Right ventricle myocardium inferior (tissue), 1 donor: ENCODE measurements at regions not wholly inside any gene's neighbourhood (a gene's known extent, or its start where the extent isn't known, plus 50 kb on each side); places are given as distances from the start of the nearest gene placed in this dataset.
A peak's percentile ranks its signal among the peaks of the same experiment; 100 is the strongest.

Source experiments
- ATAC-seq: fragments of 200-7000 bp; cut with Tn5 transposase; one replicate; pipeline ENCODE4 v1.9.1; 2020; ENCODE audit warnings: mild to moderate bottlenecking, moderate library complexity
- DNase-seq: peaks from one replicate; pipeline ENCODE4 v3.0.0; 2021; ENCODE audit errors: missing footprints
- intact Hi-C: fragments of 100-400 bp; cut with DNase I; formaldehyde crosslinking; loops from one replicate; pipeline ENCODE4 v1.11.0; 2022
- donor health status: DM: no; HTN: yes; CAD: no; lungs with severe emphysema.

DNA sequence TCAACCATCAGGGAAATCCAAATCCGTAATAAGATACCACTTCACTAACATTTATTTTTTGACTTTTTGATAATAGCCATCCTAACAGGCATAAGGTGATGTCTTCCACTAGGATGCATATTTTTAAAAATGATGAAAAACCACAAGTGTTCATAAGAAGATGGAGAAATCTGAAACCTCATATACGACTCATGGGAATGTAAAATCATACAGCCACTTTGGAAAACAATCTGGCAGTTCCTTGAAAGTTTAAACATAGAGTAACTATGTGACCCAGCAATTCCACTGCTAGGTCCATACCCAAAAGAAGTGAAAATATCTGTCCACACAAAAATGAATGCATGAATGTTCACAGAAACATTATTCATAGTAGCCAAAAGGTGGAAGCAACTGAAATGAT, 431.0 kb downstream of the ENC1 start:
- intact Hi-C loops = no loop called here
- ATAC-seq (no peak), DNase-seq (no peak)

GRCh38 chr5:74206579-74207550, 433.7 kb downstream of the ENC1 start:
- peak; percentile 73 for DNase-seq
- peak; percentile 76 for ATAC-seq
- intact Hi-C loops = no loop called here

DNA sequence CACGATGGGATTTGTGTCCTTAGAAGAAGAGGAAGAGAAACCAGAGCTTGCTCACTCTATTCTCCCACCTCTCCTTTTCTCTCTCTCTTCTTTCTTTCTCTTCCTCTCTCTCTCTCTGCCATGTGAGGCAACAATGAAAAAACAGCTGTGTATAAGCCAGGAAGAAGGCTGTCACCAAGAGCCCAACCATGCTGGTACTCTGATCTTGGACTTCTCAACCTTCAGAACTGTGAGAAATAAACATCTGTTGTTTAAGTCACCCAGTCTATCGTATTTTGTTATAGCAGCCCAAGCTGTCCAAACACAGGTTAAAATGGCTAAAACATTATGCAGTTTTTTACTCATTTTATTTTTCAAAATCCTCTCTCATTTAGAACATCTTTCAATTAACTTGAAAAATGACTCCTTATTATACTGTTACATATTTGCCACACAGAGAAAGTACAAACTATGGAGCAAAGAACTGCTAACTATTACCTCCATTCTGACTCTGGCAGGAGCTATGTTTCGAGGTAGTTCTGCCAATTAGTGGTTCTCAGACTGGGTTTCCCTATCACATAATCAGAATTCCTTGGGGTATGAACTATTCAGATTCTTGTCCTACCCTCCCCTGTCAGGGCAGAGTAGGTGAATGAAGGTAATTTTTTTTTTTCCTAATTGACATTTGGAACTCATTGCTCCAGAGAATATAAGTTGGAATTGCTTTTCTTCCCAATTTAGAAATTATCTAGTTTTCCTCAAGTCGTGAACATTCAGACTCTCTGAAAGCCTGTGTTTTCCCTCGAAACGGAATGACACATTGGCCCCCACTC, 434.6 kb downstream of the ENC1 start:
- ATAC-seq (no peak), DNase-seq (no peak)
- intact Hi-C loops = no loop called here

DNA sequence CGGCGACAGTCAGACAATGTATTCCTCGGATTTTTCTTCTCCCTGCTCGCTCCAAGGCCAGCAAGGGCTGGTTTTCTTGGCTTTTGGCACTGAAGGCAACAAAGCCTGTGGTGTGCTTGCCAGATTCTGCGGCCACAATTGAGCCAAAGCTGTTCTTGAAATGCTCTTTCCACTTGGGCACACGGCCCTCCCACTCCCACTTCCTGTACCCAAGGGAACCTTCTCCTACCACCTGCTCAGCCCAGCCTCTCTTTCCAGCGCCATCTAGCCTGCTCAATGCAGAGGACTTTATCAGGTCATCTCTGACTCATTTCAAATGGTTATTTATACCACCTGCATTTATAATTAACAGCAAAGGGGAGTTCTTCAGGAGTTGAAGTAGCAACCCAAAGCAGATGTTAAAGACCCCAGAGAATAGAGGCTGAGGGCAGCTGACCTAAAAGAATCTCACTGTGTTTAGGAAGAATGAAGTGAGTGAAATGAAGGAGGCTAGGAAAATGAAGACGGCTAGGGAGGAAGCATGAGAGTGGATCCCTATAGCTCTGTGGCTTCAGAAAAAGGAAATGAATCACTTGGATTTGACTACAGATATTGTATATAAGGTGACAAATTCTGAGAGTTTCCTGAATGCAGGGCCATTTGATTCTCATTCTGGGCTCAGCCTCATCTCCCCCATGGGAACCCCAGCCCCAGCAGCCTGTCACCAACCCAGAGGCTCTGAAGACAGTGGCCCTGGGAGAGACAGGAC, 439.0 kb downstream of the ENC1 start:
- intact Hi-C loops = no loop called here
- DNase-seq = no peak
- peak; percentile 47 for ATAC-seq

DNA sequence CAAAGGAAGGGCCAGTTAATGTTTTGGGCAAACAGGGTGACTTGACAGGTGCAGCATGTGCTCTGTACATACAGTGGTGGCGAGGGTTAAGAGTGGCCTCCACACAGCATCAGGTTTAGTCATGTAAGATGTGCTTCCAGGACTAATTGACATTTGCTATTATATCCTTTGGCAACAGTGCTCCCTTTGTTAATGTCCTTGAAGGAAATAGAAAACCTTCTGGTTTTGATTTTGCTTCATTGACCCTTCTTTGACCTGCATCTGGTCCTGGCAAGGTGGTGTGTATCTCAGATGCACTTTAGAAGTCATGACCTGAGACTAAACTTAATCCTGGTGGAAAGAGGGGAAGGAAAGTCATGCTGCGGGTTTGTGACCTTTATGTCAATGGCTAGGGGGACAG, 440.0 kb downstream of the ENC1 start:
- DNase-seq (no peak), ATAC-seq (no peak)
- intact Hi-C loops = no loop called here

DNA sequence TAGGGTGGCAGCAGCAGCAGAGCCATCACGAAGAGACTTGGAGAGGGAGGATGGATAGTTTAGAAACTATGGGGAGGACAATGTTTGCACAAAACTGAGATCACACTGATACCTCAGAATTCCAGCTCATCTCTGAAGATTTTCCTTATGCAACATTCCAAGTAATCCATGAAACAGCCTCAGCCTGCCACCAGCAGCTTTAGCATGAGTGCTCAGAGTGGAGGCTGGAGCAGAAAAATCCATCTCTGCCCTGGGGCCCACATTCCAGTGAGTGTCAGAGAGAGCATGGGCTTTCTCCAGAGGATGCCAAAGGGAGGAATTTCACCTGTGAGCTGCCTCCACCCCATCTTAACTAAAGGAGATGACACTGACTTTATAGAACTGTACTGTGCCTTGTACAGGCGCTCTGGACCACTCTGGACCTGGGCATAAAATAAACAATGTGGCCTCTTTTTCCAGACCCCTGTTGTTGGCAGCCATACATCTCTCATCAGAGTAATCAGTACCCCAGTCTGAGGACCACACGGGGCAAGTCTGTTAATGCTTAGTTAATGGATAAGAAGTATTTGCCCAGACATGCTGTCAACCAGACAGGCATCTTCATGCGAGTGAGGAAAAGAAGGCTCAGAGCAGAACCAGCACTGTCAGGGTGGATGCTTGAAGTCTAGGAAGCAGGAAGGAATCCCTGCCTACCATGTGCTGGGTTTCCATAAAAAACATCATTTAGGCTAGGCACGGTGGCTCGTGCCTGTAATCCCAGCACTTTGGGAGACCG, 440.9 kb downstream of the ENC1 start:
- DNase-seq (no peak), ATAC-seq (no peak)
- intact Hi-C loops = no loop called here

DNA sequence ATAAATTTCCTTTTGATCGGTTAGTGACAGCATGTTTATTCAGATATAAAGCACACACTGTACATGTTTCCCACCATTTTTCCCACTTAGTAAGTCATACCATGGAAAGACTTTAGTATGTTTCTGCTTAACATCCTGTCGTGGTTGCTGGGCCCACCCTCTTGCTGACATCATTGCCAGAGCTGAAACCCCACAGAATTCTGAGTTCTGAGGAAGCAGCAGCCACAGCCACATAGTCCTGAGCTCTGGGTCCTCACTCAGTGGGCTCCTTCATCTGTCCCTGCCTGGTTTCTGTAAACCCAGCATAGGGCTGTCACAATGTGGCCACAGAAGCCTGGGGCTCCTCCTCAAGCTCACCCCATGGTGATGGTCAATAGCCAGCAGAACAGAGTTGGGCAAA, 441.5 kb downstream of the ENC1 start:
- DNase-seq (no peak), ATAC-seq (no peak)
- intact Hi-C loops = no loop called here

DNA sequence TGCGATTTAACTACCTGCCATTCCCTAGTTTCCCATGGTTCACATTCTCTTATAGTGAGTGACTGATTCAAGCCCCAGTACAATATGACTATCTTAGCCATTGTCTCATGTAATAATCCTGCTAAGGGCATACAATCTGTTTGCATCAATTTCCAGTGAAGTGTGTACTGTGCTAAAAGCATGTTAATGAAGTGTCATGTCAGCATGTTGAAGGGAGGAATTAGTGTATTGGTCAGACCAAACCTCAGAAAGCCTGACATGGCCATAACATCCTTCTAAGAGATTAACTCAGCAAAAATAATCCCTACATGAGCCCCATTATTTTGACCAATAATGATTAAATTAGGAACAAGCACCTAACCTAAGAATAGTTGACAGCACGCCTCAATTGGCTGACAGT, 442.4 kb downstream of the ENC1 start:
- intact Hi-C loops = no loop called here
- DNase-seq (no peak), ATAC-seq (no peak)

GRCh38 chr5:74196233-74196632, 444.3 kb downstream of the ENC1 start:
- DNase-seq = no peak
- ATAC-seq = no peak
- intact Hi-C loops = no loop called here

DNA sequence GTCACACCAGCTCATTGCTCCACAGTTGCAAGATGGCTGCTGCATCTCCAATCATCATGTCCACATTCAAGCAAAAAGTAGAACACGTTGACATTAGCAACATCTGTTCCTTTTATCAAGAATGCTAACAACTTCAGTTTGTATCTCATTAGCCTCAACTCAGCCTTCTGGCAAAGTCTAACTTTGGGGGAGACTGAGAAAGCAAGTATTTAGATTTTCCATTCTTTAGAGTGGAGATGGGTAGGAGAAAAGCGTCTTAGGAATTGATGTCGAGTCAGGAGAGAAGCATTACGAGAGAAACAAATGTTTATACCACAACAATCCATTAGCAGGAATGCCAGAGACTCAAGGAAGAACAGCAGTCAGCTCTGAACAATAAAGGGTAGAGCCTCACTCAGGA, 446.3 kb downstream of the ENC1 start:
- intact Hi-C loops = no loop called here
- DNase-seq = no peak
- ATAC-seq = no peak

- ATAC-seq (peak; percentile 26), DNase-seq (no peak)
- intact Hi-C loops = no loop called here
Measured at GRCh38 chr5:74192606-74193299, 447.8 kb downstream of the ENC1 start.

- ATAC-seq (no peak), DNase-seq (no peak)
- intact Hi-C loops = no loop called here
Measured at GRCh38 chr5:74188351-74189105, 452.0 kb downstream of the ENC1 start.

GRCh38 chr5:74187757-74188156, 452.8 kb downstream of the ENC1 start:
- intact Hi-C loops = no loop called here
- ATAC-seq (no peak), DNase-seq (no peak)

GRCh38 chr5:74186356-74187315, 453.9 kb downstream of the ENC1 start:
- ATAC-seq = no peak
- no peak for DNase-seq
- intact Hi-C loops = no loop called here

DNA sequence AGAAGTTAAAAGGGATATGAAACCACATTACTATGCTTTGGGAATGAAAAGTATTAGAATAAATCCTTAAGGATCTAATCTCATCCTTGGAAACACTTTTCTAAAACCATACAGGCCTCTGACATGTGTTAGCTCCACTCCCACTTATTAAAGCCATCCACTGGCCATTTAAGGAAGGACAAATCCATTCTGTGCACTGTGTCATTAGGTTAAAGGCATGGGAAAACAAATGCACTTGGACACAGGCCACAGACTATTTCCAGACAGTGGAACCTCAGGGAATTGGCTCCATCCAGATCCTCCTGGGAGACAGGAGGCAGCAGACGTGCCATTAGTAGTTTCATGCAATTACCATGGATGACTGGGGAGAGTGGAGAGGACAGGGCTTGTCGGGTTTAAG, 454.9 kb downstream of the ENC1 start:
- intact Hi-C loops = no loop called here
- DNase-seq (no peak), ATAC-seq (peak; percentile 64)

GRCh38 chr5:74184649-74185048, 455.9 kb downstream of the ENC1 start:
- intact Hi-C loops = no loop called here
- ATAC-seq = peak; percentile 70

More at GRCh38 chr5:74184649-74185048, 455.9 kb downstream of the ENC1 start:
- DNase-seq = no peak
